BLaER1 treated with 17β-estradiol and CSF1 and Interleukin-3, amounts not matched to agents 10 nM and 100 nM (cell line): ENCODE measurements at regions not wholly inside any gene's neighbourhood (a gene's known extent, or its start where the extent isn't known, plus 50 kb on each side); places are given as distances from the start of the nearest gene placed in this dataset.
"Not testable (repeated sequence)": the region's sequence is repeated elsewhere in the genome, so short reads cannot be mapped to it uniquely, and the experiment has no call there.

Experiments used
- H3K27ac ChIP-seq, 11 experiments: shearing (Covaris generic); formaldehyde crosslinking; 2 replicates each; pipeline ENCODE4 v1.8.1; 2022
- H3K27me3 ChIP-seq, 11 experiments: shearing (Covaris generic); formaldehyde crosslinking; 2 replicates each; pipeline ENCODE4 v1.8.1; 2022
- H3K36me3 ChIP-seq, 11 experiments: shearing (Covaris generic); formaldehyde crosslinking; 2 replicates each; pipeline ENCODE4 v1.8.1; 2022
- H3K4me1 ChIP-seq, 10 experiments: shearing (Covaris generic); formaldehyde crosslinking; 2 replicates each; pipeline ENCODE4 v1.8.1; 2022
- H3K4me2 ChIP-seq, 11 experiments: shearing (Covaris generic); formaldehyde crosslinking; 2 replicates each; pipeline ENCODE4 v1.8.1; 2022
- H3K4me3 ChIP-seq, 10 experiments: shearing (Covaris generic); formaldehyde crosslinking; 2 replicates each; pipeline ENCODE4 v1.8.1; 2022
- H3K9ac ChIP-seq, 11 experiments: shearing (Covaris generic); formaldehyde crosslinking; 2 replicates each; pipeline ENCODE4 v1.8.1; 2022
- H3K9me3 ChIP-seq, 11 experiments: shearing (Covaris generic); formaldehyde crosslinking; replicated peaks in 1 of 11; 2 replicates each; pipeline ENCODE4 v1.8.1; 2022
- H4K20me1 ChIP-seq, 11 experiments: shearing (Covaris generic); formaldehyde crosslinking; 2 replicates each; pipeline ENCODE4 v1.8.1; 2022
- Cebpa-rat ChIP-seq, 11 experiments: shearing (Covaris generic); IDR thresholded peaks; 2 replicates each; pipeline ENCODE4 v1.8.1; 2022

- Histone ChIP-seq H3K36me3 (peaks cover 0 to 8% (median 0%) of the 10 kb centered on the region in 11 experiments; a peak in 2 of 22 replicates), H3K4me3 (no peak overlapping the region), H3K9me3 (peaks cover under 1 to 36% (median 11%) of the 10 kb centered on the region in 11 experiments; a peak in 19 of 22 replicates), H3K27ac (no peak overlapping the region), H3K4me1 (no peaks in the 10 kb centered on the region), H3K4me2 (no peak overlapping the region), H3K27me3 (no peaks in the 10 kb centered on the region), H4K20me1 (no peaks in the 10 kb centered on the region), H3K9ac (no peak overlapping the region)
- no peak for TF ChIP-seq Cebpa-rat (IDR thresholded peaks at IDR 0.05)
Observed at GRCh38 chr2:185979546-185980071, 241.0 kb downstream of the FSIP2 start.

- Histone ChIP-seq H3K9ac (no peak overlapping the region), H3K27ac (no peak overlapping the region), H3K36me3 (peaks cover 0 to 8% (median 0%) of the 10 kb centered on the region in 11 experiments; a peak in 1 of 22 replicates), H4K20me1 (no peaks in the 10 kb centered on the region), H3K4me1 (no peaks in the 10 kb centered on the region), H3K4me3 (no peak overlapping the region), H3K9me3 (peaks cover 0 to 31% (median 8%) of the 10 kb centered on the region in 11 experiments; a peak in 8 of 22 replicates), H3K27me3 (no peaks in the 10 kb centered on the region), H3K4me2 (no peak overlapping the region)
- TF ChIP-seq Cebpa-rat (IDR thresholded peaks at IDR 0.05) = no peak
Observed at GRCh38 chr2:185980944-185981343, 242.3 kb downstream of the FSIP2 start.

GRCh38 chr2:185984670-185985069 lies 246.1 kb downstream of the FSIP2 start:
- Histone ChIP-seq H3K9me3 (peaks cover 0 to 27% (median 6%) of the 10 kb centered on the region in 11 experiments; a peak in 9 of 22 replicates), H3K4me3 (no peak overlapping the region), H3K36me3 (peaks cover 0 to 8% (median 0%) of the 10 kb centered on the region in 11 experiments; a peak in 1 of 22 replicates), H3K27me3 (no peaks in the 10 kb centered on the region), H3K4me2 (no peak overlapping the region), H3K4me1 (no peaks in the 10 kb centered on the region), H3K27ac (no peak overlapping the region), H3K9ac (no peak overlapping the region), H4K20me1 (no peaks in the 10 kb centered on the region)
- no peak for TF ChIP-seq Cebpa-rat (IDR thresholded peaks at IDR 0.05)

- not testable (repeated sequence) for H3K27ac ChIP-seq, H3K4me3 ChIP-seq, H3K4me1 ChIP-seq, H3K4me2 ChIP-seq, H3K9ac ChIP-seq, H4K20me1 ChIP-seq, H3K27me3 ChIP-seq
- H3K9me3 ChIP-seq = peaks cover 0 to 23% (median 14%) of the 10 kb centered on the region in 11 experiments; a peak in 11 of 22 replicates
- H3K36me3 ChIP-seq = peaks cover 0 to 10% (median 0%) of the 10 kb centered on the region in 11 experiments; a peak in 2 of 22 replicates
Observed at GRCh38 chr2:185988907-185989306, 250.3 kb downstream of the FSIP2 start.

GRCh38 chr2:185990861-185991525 lies 252.4 kb downstream of the FSIP2 start:
- Histone ChIP-seq H3K9me3 (peaks cover 0 to 18% (median 11%) of the 10 kb centered on the region in 11 experiments; a peak in 10 of 22 replicates), H3K27ac (no peak overlapping the region), H3K27me3 (no peaks in the 10 kb centered on the region), H3K36me3 (peaks cover 0 to 16% (median 0%) of the 10 kb centered on the region in 11 experiments; a peak in 2 of 22 replicates), H3K4me1 (no peaks in the 10 kb centered on the region), H3K9ac (no peak overlapping the region), H3K4me2 (no peak overlapping the region), H4K20me1 (no peaks in the 10 kb centered on the region), H3K4me3 (no peak overlapping the region)
- TF ChIP-seq Cebpa-rat (IDR thresholded peaks at IDR 0.05) = no peak

GRCh38 chr2:185998562-185999070 lies 260.0 kb downstream of the FSIP2 start:
- H3K4me1 ChIP-seq = no peaks in the 10 kb centered on the region
- no peak overlapping the region for H3K9ac ChIP-seq
- H3K27ac ChIP-seq = no peak overlapping the region
- no peaks in the 10 kb centered on the region for H4K20me1 ChIP-seq
- H3K4me3 ChIP-seq = no peak overlapping the region
- H3K36me3 ChIP-seq = 0 out of 22 replicates have a peak, but pooled peaks cover 0 to 7% (median 0%) of the 10 kb centered on the region in 11 experiments
- H3K27me3 ChIP-seq = no peaks in the 10 kb centered on the region
- TF ChIP-seq Cebpa-rat (IDR thresholded peaks at IDR 0.05) = no peak
- H3K9me3 ChIP-seq = peaks cover 0 to 9% (median 0%) of the 10 kb centered on the region in 11 experiments; a peak in 2 of 22 replicates
- no peak overlapping the region for H3K4me2 ChIP-seq

GRCh38 chr2:186009341-186009740 lies 270.7 kb downstream of the FSIP2 start:
- H3K36me3 ChIP-seq = peaks cover 0 to 6% (median 0%) of the 10 kb centered on the region in 11 experiments; a peak in 1 of 22 replicates
- no peaks in the 10 kb centered on the region for H3K27me3 ChIP-seq
- no peak for TF ChIP-seq Cebpa-rat (IDR thresholded peaks at IDR 0.05)
- H3K4me2 ChIP-seq = no peak overlapping the region
- peaks cover 19 to 72% (median 51%) of the 10 kb centered on the region in 11 experiments; a peak in 21 of 22 replicates for H3K9me3 ChIP-seq
- no peak overlapping the region for H3K9ac ChIP-seq
- no peak overlapping the region for H3K4me3 ChIP-seq
- H4K20me1 ChIP-seq = no peaks in the 10 kb centered on the region
- no peaks in the 10 kb centered on the region for H3K4me1 ChIP-seq
- no peak overlapping the region for H3K27ac ChIP-seq

GRCh38 chr2:186017278-186017677 lies 278.7 kb downstream of the FSIP2 start:
- Histone ChIP-seq H3K36me3 (no peaks in the 10 kb centered on the region), H3K4me3 (no peak overlapping the region), H3K4me1 (no peaks in the 10 kb centered on the region), H3K9me3 (peaks cover 10 to 40% (median 21%) of the 10 kb centered on the region in 11 experiments; a peak in 20 of 22 replicates), H4K20me1 (no peaks in the 10 kb centered on the region), H3K27me3 (no peaks in the 10 kb centered on the region), H3K27ac (no peak overlapping the region), H3K9ac (no peak overlapping the region), H3K4me2 (no peak overlapping the region)
- no peak for TF ChIP-seq Cebpa-rat (IDR thresholded peaks at IDR 0.05)

GRCh38 chr2:186024921-186025320 lies 286.3 kb downstream of the FSIP2 start:
- no peak for TF ChIP-seq Cebpa-rat (IDR thresholded peaks at IDR 0.05)
- H3K9ac ChIP-seq = no peak overlapping the region

More at GRCh38 chr2:186024921-186025320, 286.3 kb downstream of the FSIP2 start:
- no peak overlapping the region for H3K4me3 ChIP-seq
- H3K36me3 ChIP-seq = no peaks in the 10 kb centered on the region
- peaks cover 0 to 17% (median 0%) of the 10 kb centered on the region in 11 experiments; a peak in 7 of 22 replicates for H3K9me3 ChIP-seq
- H3K4me1 ChIP-seq = peaks cover 0 to 12% (median 0%) of the 10 kb centered on the region in 10 experiments; a peak in 4 of 20 replicates
- H3K4me2 ChIP-seq = no peak overlapping the region
- no peaks in the 10 kb centered on the region for H3K27me3 ChIP-seq
- no peak overlapping the region for H3K27ac ChIP-seq
- H4K20me1 ChIP-seq = no peaks in the 10 kb centered on the region
